Mucosa of gallbladder (tissue), 1 donor: ENCODE measurements at regions not wholly inside any gene's neighbourhood (a gene's known extent, or its start where the extent isn't known, plus 50 kb on each side); places are given as distances from the start of the nearest gene placed in this dataset.
"Not testable (repeated sequence)": the region's sequence is repeated elsewhere in the genome, so short reads cannot be mapped to it uniquely, and the experiment has no call there.

Experiments used
- DNase-seq: peaks from one replicate; pipeline ENCODE4 v3.0.0-alpha.2; 2020; ENCODE audit warnings: low spot score
- donor health status: DM: no; HTN: no; CAD: no.

- DNase-seq = no peak
Observed at GRCh38 chr4:62460329-62460728, 1260.2 kb downstream of the ADGRL3 start.

- DNase-seq = no peak
Observed at GRCh38 chr4:62457356-62457755, 1257.2 kb downstream of the ADGRL3 start.

DNA sequence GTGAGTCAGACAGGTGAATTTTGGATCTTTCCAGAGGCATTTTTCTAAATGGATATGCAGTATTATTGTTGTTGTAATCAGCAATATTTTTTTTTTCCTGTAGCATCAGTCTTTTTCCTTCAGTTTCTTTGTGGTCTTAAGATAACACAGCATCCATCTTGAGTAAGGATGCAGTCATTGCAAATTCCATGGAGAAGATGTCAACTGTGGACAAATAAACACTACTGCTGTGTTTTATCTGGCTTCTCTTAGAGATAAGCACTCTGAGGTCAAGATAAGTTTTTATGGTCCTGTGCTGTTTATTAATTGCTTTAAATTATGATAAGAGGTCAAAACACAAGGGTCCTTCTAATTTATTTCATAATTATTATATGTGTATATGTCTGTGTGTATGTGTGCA is 1255.7 kb downstream of the ADGRL3 start:
- DNase-seq = no peak

- DNase-seq = no peak
Observed at GRCh38 chr4:62454535-62454934, 1254.4 kb downstream of the ADGRL3 start.

DNA sequence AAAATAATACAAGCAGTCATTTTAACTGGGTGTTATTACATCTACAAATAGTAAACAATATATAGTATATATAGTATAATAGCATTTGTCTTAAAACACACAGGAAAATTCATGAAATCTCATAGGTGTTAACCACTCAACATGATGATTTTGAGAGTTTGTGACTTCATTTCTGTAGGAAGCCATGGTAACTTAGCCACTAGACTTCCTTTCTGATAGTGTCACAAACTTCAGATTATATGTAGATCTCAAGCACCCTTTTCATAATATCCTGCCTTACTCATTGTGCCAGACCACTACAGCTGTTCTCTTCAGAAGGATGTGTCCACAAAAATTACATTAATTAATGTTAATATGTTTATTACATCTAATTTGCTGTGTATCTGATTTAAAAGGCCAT is 1250.6 kb downstream of the ADGRL3 start:
- DNase-seq = no peak

DNA sequence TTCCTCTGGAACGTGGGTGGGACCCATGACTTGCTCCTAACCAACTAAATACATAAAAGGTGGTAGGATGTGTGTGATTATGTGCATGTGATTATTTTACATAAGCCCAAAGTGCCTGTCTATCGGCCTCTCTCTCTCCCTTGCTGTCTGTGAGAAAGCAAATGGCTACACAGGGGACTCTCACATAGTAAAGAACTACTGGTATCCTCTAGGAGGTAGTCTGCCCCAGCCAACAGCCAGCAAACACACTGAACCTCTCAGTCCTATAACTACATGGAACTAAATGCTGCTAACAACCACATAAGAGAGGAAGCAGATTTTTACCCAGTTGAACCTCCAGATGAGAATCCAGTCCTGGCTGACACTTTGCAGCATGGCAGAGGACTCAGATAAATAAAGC is 1249.4 kb downstream of the ADGRL3 start:
- DNase-seq = no peak

DNA sequence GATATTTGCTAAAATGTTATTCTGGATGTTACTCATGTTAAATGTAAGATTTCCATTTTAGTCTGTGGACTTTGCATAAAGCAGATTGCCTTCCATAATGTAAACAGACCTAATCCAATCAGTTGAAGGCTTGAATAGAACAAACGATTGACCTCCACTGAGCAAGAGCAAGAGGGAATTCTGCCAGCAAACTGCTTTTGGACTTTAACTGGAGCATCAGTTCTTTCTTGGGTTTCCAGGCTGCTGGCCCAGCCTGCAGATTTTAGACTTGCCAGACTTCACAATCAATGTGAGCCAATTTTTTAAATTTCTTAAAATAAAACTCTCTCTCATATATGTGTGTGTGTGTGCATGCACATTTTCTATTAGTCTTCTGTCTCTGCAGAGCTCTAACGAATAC is 1248.8 kb downstream of the ADGRL3 start:
- no peak for DNase-seq

DNA sequence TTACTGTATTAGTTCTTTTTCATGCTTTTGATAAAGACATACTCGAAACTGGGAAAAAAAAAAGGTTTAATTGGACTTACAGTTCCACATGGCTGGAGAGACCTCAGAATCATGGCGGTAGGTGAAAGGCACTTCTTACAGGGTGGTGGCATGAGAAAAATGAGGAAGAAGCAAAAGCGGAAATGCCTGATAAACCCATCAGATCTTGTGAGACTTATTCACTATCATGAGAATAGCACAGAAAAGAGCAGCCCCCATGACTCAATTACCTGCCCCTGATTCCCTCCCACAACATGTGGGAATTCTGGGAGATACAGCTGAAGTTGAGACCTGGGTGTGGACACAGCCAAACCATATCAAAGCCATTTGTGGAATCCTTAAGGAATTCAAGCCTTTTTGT is 1238.9 kb downstream of the ADGRL3 start:
- DNase-seq = no peak

DNA sequence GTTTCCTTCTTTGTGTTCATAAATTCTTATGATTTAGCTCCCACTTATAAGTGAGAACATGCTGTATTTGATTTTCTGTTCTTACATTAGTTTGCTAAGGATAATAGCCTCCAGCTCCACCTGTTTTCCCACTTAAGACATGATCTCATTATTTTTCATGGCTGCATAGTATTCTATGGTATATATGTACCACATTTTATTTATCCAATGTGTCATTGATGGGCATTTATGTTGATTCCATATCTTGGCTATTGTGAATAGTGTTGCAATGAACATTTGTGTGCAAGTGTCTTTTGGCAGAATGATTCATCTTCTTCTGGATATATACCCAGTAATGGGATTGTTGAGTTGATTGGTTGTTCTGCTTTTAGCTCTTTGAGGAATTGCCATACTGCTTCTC is 1234.8 kb downstream of the ADGRL3 start:
- DNase-seq = no peak

GRCh38 chr4:62431513-62432231 is 1231.5 kb downstream of the ADGRL3 start:
- DNase-seq = not testable (repeated sequence)

- no peak for DNase-seq
Observed at GRCh38 chr4:62429297-62429696, 1229.2 kb downstream of the ADGRL3 start.

DNA sequence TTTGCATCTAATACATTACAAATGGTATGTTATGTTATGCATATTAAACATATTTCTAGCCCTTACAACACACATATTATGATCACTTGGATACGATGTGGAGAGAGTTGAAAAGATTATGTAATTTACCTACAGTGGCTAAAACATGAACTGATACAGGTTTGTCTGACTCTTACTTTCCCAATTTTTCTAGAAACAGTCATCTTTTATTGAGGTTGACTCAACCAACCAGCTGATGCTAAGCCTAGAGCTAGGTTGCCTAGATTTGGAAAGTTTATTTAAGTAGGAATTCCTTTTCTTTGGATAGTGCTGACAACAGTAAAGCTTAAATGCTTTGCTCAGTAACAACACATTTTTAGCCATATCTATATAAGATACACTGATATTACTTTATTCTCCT is 1215.1 kb downstream of the ADGRL3 start:
- no peak for DNase-seq

GRCh38 chr4:62414563-62414962 is 1214.4 kb downstream of the ADGRL3 start:
- no peak for DNase-seq

DNA sequence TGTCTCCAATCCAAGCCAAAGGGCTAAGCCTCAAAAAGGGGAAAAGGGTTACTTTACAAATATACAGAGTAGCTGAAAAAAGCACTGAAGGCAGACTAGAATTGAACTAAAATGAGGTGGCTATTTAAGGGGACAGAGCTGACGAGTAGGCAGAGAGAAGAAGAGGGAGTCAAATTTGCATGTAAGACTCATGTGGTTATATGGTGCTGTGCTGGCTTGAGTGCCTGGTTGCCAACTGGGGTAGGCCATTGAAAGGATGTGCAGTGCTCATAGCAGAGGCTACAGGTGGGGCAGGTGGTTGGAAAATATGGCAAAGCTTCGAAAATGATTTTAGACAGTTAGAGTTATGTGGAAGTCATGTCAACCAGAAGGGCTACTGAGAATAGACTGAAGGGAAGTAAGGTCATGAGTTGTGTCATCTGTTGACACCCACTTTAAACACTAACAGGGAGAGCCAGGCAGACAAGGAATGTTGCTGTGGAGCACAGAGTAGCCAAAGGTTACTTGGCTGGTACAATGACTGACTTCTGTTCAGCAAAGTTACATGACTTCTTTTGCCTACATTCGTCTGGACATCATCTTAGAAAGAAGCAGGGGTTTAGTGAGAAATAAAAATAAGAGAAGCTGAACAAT is 1210.4 kb downstream of the ADGRL3 start:
- DNase-seq = no peak

GRCh38 chr4:62408454-62408853 is 1208.3 kb downstream of the ADGRL3 start:
- no peak for DNase-seq

DNA sequence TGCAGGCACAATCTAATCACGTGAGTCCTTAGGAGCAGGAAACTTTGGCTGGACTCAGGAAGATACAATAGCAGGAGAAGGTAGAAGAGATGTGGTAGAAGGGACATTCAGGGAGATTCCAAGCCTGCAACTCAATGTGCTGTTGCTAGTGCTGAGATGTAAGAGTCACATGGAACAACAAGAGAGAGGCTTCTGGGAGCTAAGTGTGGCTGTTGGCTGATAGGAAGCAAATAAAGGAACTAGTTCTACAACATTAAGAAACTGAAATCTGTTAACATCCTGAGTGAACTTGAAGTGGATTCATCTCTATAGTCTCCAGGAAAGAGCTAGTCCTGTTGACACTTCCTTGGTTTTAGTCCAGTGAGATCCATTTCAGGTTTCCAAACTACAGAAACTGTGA is 1207.4 kb downstream of the ADGRL3 start:
- no peak for DNase-seq

GRCh38 chr4:62402088-62402806 is 1202.1 kb downstream of the ADGRL3 start:
- no peak for DNase-seq

- no peak for DNase-seq
Observed at GRCh38 chr4:62399242-62399641, 1199.1 kb downstream of the ADGRL3 start.

GRCh38 chr4:62398318-62398717 is 1198.2 kb downstream of the ADGRL3 start:
- no peak for DNase-seq

- no peak for DNase-seq
Observed at GRCh38 chr4:62394766-62395165, 1194.6 kb downstream of the ADGRL3 start.

DNA sequence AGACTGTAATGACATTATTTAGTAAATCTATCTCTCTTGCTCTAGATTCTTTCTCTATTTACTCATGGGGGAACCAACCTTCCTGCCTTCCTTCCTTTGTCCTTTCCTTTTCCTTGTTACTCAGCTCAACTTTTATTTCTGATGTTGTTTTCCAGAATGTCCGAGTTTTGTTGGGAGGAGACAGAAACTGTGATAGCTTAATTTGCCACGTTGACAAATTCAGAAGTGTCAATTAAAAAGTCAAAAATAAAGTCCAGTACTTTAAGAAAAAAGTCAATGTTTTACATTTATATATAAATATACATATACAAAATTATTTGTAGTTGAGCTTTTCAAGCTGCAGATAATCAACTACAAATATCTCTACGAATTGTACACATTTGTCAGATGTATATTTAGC is 1187.7 kb downstream of the ADGRL3 start:
- no peak for DNase-seq

DNA sequence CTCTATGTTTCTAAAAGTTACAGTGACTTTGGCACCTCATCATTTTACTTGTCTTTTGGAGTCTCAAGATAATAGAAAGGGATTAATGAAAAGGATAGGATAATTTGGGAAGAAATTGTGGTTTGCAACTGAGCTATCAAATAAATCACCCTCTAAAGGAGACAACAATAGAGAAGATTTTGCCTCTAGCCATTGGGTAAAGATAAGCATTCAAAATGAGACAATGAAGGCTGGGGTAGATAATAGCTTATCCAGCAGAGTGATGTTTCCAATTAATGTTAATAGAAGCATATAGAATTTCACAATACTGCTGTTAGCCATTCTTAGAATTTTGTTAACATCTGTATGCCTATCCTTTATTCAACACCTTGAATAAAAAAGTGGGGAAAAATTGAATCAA is 1177.6 kb downstream of the ADGRL3 start:
- no peak for DNase-seq

DNA sequence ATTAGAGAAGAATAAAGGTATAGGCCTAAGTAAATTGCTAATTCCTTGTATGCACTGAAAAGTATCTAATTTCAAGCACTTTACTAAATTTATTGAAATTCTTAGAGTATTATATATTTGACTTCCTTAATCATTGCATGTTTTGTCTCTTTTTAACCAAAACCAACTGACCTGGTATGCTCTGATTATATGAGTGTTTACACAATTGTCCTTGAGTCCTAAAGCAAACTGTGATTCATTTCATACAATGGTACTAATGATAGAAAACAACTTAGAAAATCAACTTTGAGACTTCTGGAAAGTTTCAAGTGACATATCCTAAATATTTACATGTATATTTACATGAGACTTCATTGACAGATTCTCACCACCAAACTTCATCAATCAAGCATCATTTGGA is 1177.1 kb downstream of the ADGRL3 start:
- DNase-seq = no peak
